HG03135 (cell line): ENCODE measurements at regions not wholly inside any gene's neighbourhood (a gene's known extent, or its start where the extent isn't known, plus 50 kb on each side); places are given as distances from the start of the nearest gene placed in this dataset.

Experiments used
- ATAC-seq: cut with Tn5 transposase; IDR thresholded peaks from one replicate; pipeline ENCODE4 v1.9.1; 2021; ENCODE audit warnings: mild to moderate bottlenecking, moderate library complexity; ENCODE audit not compliant: unreplicated experiment

GRCh38 chr5:39501397-39501796 lies 76.6 kb upstream of the DAB2 start:
- no peak for ATAC-seq

- no peak for ATAC-seq
Observed at GRCh38 chr5:39500551-39501175, 75.9 kb upstream of the DAB2 start.

- ATAC-seq: no peak
Observed at GRCh38 chr5:39498278-39498952, 73.6 kb upstream of the DAB2 start.

- ATAC-seq: no peak
Observed at GRCh38 chr5:39497322-39497721, 72.5 kb upstream of the DAB2 start.

GRCh38 chr5:39495227-39495626 lies 70.4 kb upstream of the DAB2 start:
- no peak for ATAC-seq

- no peak for ATAC-seq
Observed at GRCh38 chr5:39494534-39494933, 69.8 kb upstream of the DAB2 start.

- no peak for ATAC-seq
Observed at GRCh38 chr5:39494107-39494510, 69.3 kb upstream of the DAB2 start.

- no peak for ATAC-seq
Observed at GRCh38 chr5:39491210-39491609, 66.4 kb upstream of the DAB2 start.

- ATAC-seq: no peak
Observed at GRCh38 chr5:39489263-39489662, 64.5 kb upstream of the DAB2 start.

- ATAC-seq: no peak
Observed at GRCh38 chr5:39486790-39487189, 62.0 kb upstream of the DAB2 start.

- ATAC-seq: no peak
Observed at GRCh38 chr5:39486361-39486760, 61.6 kb upstream of the DAB2 start.

- no peak for ATAC-seq
Observed at GRCh38 chr5:39485079-39485478, 60.3 kb upstream of the DAB2 start.

GRCh38 chr5:39484673-39485072 lies 59.9 kb upstream of the DAB2 start:
- ATAC-seq: no peak

GRCh38 chr5:39482098-39482497 lies 57.3 kb upstream of the DAB2 start:
- no peak for ATAC-seq

GRCh38 chr5:39479537-39479936 lies 54.8 kb upstream of the DAB2 start:
- no peak for ATAC-seq

GRCh38 chr5:39478863-39479262 lies 54.1 kb upstream of the DAB2 start:
- ATAC-seq: no peak

GRCh38 chr5:39476843-39477220 lies 52.1 kb upstream of the DAB2 start:
- no peak for ATAC-seq

GRCh38 chr5:39475881-39476842 lies 51.4 kb upstream of the DAB2 start:
- no peak for ATAC-seq

GRCh38 chr5:39475159-39475571 lies 50.4 kb upstream of the DAB2 start:
- ATAC-seq: no peak
